H1 (cell line): ENCODE measurements at regions not wholly inside any gene's neighbourhood (a gene's known extent, or its start where the extent isn't known, plus 50 kb on each side); places are given as distances from the start of the nearest gene placed in this dataset.

Source experiments
- KDM4A ChIP-seq: IDR thresholded peaks from one replicate; pipeline ENCODE4 v1.7.1; 2012; ENCODE audit warnings: low read depth, mild to moderate bottlenecking, moderate library complexity, low read length, inconsistent platforms; ENCODE audit not compliant: severe bottlenecking
- RXRA ChIP-seq: IDR thresholded peaks from 2 replicates; pipeline ENCODE4 v1.6.1; 2011; ENCODE audit warnings: low read depth, mild to moderate bottlenecking, low read length, moderate library complexity; ENCODE audit not compliant: insufficient read depth
- SUZ12 ChIP-seq: fragments of 200-600 bp; sonication (generic); IDR thresholded peaks from 2 replicates; pipeline ENCODE4 v1.6.1; 2012; ENCODE audit warnings: mild to moderate bottlenecking, inconsistent platforms, low read length, moderate library complexity, mixed read lengths

- TF ChIP-seq SUZ12 (no peak), RXRA (no peak), KDM4A (no peak)
These were observed 533.9 kb downstream of the TLR4 start (continued) for GRCh38 chr9:118238139-118238538.
